Caco-2 (cell line): ENCODE measurements at regions not wholly inside any gene's neighbourhood (a gene's known extent, or its start where the extent isn't known, plus 50 kb on each side); places are given as distances from the start of the nearest gene placed in this dataset.

Source experiments
- BruUV-seq: library from RNA; stranded (reverse); fragments of 400-500 nt; replicated peaks from 2 replicates; lab custom pipeline; 2021; lab: Mats Ljungman, UMichigan
- CTCF ChIA-PET: fragments of 300-600 bp; sonication (Branson Sonifier 250); formaldehyde crosslinking; loops from one replicate; lab custom pipeline; 2022; ENCODE audit warnings: antibody characterized with exemption; lab: Charles Lee
- POLR2A ChIA-PET: fragments of 300-600 bp; sonication (Branson Sonifier 250); formaldehyde crosslinking; loops from one replicate; lab custom pipeline; 2022; ENCODE audit warnings: antibody characterized with exemption; lab: Charles Lee
- DNase-seq, 2 experiments: peaks; one replicate each; pipeline versions ENCODE4 v3.0.0 to v3.0.0-alpha.2; 2020 to 2022
- H3K27me3 ChIP-seq: replicated peaks from 2 replicates; pipeline ENCODE4 v1.6.0; 2011; ENCODE audit warnings: low read length; ENCODE audit not compliant: control insufficient read depth, insufficient read depth
- H3K36me3 ChIP-seq: 2 replicates; pipeline ENCODE4 v1.5.1; 2011; ENCODE audit warnings: low read length; ENCODE audit not compliant: control insufficient read depth, insufficient read depth
- H3K4me1 ChIP-seq: fragments of 250-450 bp; sonication (Bioruptor Pico); 2 replicates; pipeline ENCODE4 v1.5.1; 2020; ENCODE audit warnings: mild to moderate bottlenecking
- H3K4me3 ChIP-seq: 2 replicates; pipeline ENCODE4 v1.5.1; 2011; ENCODE audit warnings: low read depth, mild to moderate bottlenecking, control low read depth, low read length
- H3K9me3 ChIP-seq: fragments of 250-450 bp; sonication (Bioruptor Pico); 2 replicates; pipeline ENCODE4 v1.5.1; 2020; ENCODE audit warnings: mild to moderate bottlenecking, moderate library complexity
- H3K27ac Mint-ChIP-seq: one replicate; pipeline ENCODE4 v1.8.0; 2022; ENCODE audit warnings: mixed read lengths; ENCODE audit not compliant: unreplicated experiment
- H3K27me3 Mint-ChIP-seq: one replicate; pipeline ENCODE4 v1.8.0; 2022; ENCODE audit warnings: mixed read lengths; ENCODE audit not compliant: insufficient read depth, unreplicated experiment
- H3K36me3 Mint-ChIP-seq: one replicate; pipeline ENCODE4 v1.8.0; 2022; ENCODE audit warnings: mild to moderate bottlenecking, mixed read lengths; ENCODE audit not compliant: insufficient read depth, unreplicated experiment
- H3K4me1 Mint-ChIP-seq: one replicate; pipeline ENCODE4 v1.8.0; 2022; ENCODE audit warnings: low read depth, mixed read lengths; ENCODE audit not compliant: unreplicated experiment
- H3K4me3 Mint-ChIP-seq: one replicate; pipeline ENCODE4 v1.8.0; 2022; ENCODE audit warnings: mild to moderate bottlenecking, moderate library complexity, mixed read lengths; ENCODE audit not compliant: unreplicated experiment
- H3K9me3 Mint-ChIP-seq: one replicate; pipeline ENCODE4 v1.8.0; 2022; ENCODE audit warnings: mixed read lengths; ENCODE audit not compliant: unreplicated experiment
- intact Hi-C: fragments of 100-400 bp; cut with micrococcal nuclease; formaldehyde crosslinking; loops from one replicate; pipeline ENCODE4 v1.10.0; 2022; ENCODE audit not compliant: unreplicated experiment
- TF ChIP-seq, protein P1 (sequence below), 2 experiments: fragments of 200-600 bp in 1 of 2; IDR thresholded peaks; 1 replicate in 1 of 2; 2 replicates in 1 of 2; pipeline versions ENCODE4 v1.5.1 to v1.8.0; 2011 to 2022; ENCODE audit warnings: antibody characterized with exemption in 1 of 2, control low read depth in 1 of 2, inconsistent platforms in 1 of 2, low read depth in 1 of 2, low read length in 1 of 2, mild to moderate bottlenecking in 1 of 2, moderate library complexity in 1 of 2; ENCODE audit not compliant: insufficient read depth in 1 of 2, severe bottlenecking in 1 of 2, unreplicated experiment in 1 of 2

DNA sequence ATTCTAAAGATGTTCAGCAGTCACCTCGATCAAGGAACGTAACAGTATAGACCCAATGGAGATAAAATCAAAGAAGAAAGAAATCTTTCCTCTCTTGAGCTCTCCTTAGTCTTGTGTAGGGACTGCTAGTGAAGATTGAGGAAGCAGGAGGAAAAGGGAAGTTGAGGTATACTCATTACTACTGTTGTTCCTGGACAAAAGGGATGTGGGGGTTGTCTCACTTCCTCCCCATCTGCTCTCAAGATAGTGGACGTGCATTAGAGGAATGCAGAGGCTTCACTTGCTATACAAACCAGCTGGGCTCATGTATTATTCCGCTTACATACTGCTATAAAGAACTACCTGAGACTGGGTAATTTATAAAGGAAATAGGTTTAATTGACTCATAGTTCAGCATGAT lies 208.9 kb upstream of the ARHGEF9 start:
- TF ChIP-seq, protein P1, sequence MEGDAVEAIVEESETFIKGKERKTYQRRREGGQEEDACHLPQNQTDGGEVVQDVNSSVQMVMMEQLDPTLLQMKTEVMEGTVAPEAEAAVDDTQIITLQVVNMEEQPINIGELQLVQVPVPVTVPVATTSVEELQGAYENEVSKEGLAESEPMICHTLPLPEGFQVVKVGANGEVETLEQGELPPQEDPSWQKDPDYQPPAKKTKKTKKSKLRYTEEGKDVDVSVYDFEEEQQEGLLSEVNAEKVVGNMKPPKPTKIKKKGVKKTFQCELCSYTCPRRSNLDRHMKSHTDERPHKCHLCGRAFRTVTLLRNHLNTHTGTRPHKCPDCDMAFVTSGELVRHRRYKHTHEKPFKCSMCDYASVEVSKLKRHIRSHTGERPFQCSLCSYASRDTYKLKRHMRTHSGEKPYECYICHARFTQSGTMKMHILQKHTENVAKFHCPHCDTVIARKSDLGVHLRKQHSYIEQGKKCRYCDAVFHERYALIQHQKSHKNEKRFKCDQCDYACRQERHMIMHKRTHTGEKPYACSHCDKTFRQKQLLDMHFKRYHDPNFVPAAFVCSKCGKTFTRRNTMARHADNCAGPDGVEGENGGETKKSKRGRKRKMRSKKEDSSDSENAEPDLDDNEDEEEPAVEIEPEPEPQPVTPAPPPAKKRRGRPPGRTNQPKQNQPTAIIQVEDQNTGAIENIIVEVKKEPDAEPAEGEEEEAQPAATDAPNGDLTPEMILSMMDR (IDR thresholded peaks at IDR 0.05; ENCODE audit: insufficient read depth in 1 of 2, low read depth in 1 of 2, low read length in 1 of 2, severe bottlenecking in 1 of 2, unreplicated experiment in 1 of 2), result no peak
- Mint-ChIP-seq H3K4me3 (no peak overlapping the region), H3K9me3 (no peaks in the 10 kb centered on the region), H3K27me3 (no peaks in the 10 kb centered on the region), H3K4me1 (no peaks in the 10 kb centered on the region), H3K36me3 (no peaks in the 10 kb centered on the region), H3K27ac (no peak overlapping the region)
- CTCF ChIA-PET, result no interaction called here
- BruUV-seq, result no TSS peak
- POLR2A ChIA-PET, result no interaction called here
- no peaks in the 10 kb centered on the region for H3K9me3 ChIP-seq
- no peaks in the 10 kb centered on the region for H3K4me1 ChIP-seq
- no peaks in the 10 kb centered on the region for H3K27me3 ChIP-seq
- no peaks in the 10 kb centered on the region for H3K36me3 ChIP-seq
- no peak for DNase-seq
- intact Hi-C loops, result no loop called here
- no peak overlapping the region for H3K4me3 ChIP-seq

- H3K4me3 ChIP-seq, result no peak overlapping the region
- no peaks in the 10 kb centered on the region for H3K4me1 ChIP-seq
- Mint-ChIP-seq H3K27ac (no peak overlapping the region), H3K27me3 (peaks cover 2% of the 10 kb centered on the region), H3K36me3 (no peaks in the 10 kb centered on the region), H3K4me3 (no peak overlapping the region), H3K9me3 (no peaks in the 10 kb centered on the region), H3K4me1 (no peaks in the 10 kb centered on the region)
- TF ChIP-seq, protein P1 (IDR thresholded peaks at IDR 0.05; ENCODE audit: insufficient read depth in 1 of 2, low read depth in 1 of 2, low read length in 1 of 2, severe bottlenecking in 1 of 2, unreplicated experiment in 1 of 2), result no peak
- intact Hi-C loops, result no loop called here
- ChIA-PET POLR2A (no interaction called here), CTCF (no interaction called here)
- H3K9me3 ChIP-seq, result no peaks in the 10 kb centered on the region
- H3K36me3 ChIP-seq, result no peaks in the 10 kb centered on the region
- no peaks in the 10 kb centered on the region for H3K27me3 ChIP-seq
- no TSS peak for BruUV-seq
- DNase-seq, result no peak
Measured at GRCh38 chrX:63985906-63986305, 200.9 kb upstream of the ARHGEF9 start.

- CTCF ChIA-PET, result no interaction called here
- TF ChIP-seq, protein P1 (IDR thresholded peaks at IDR 0.05; ENCODE audit: insufficient read depth in 1 of 2, low read depth in 1 of 2, low read length in 1 of 2, severe bottlenecking in 1 of 2, unreplicated experiment in 1 of 2), result no peak
Measured at GRCh38 chrX:63979480-63979879, 194.5 kb upstream of the ARHGEF9 start.

More at GRCh38 chrX:63979480-63979879, 194.5 kb upstream of the ARHGEF9 start:
- Histone ChIP-seq H3K9me3 (no peaks in the 10 kb centered on the region), H3K4me1 (no peaks in the 10 kb centered on the region), H3K36me3 (no peaks in the 10 kb centered on the region), H3K27me3 (no peaks in the 10 kb centered on the region), H3K4me3 (no peak overlapping the region)
- no peak for DNase-seq
- POLR2A ChIA-PET, result no interaction called here
- Mint-ChIP-seq H3K27ac (no peak overlapping the region), H3K27me3 (no peaks in the 10 kb centered on the region), H3K36me3 (no peaks in the 10 kb centered on the region), H3K4me3 (no peak overlapping the region), H3K4me1 (no peaks in the 10 kb centered on the region), H3K9me3 (peaks cover 6% of the 10 kb centered on the region)
- BruUV-seq, result no TSS peak
- intact Hi-C loops, result no loop called here
